Liver (tissue), 8 donors: ENCODE measurements at regions not wholly inside any gene's neighbourhood (a gene's known extent, or its start where the extent isn't known, plus 50 kb on each side); places are given as distances from the start of the nearest gene placed in this dataset.

Experiments
- DNase-seq: peaks from one replicate; pipeline ENCODE4 v3.0.0-alpha.2; 2017; ENCODE audit warnings: low spot score
- H3K27ac ChIP-seq, 2 donors: one replicate each; pipeline ENCODE4 v1.7.0; 2013; ENCODE audit warnings: inconsistent platforms in 2 of 2, low read length in 2 of 2, control low read depth in 1 of 2, low read depth in 1 of 2, mild to moderate bottlenecking in 1 of 2
- H3K27me3 ChIP-seq, 4 donors: one replicate each; pipeline versions ENCODE4 v1.6.1 to v1.7.0; 2013; ENCODE audit warnings: low read length in 3 of 4, inconsistent platforms in 1 of 4, mild to moderate bottlenecking in 1 of 4, moderate library complexity in 1 of 4; ENCODE audit not compliant: control insufficient read depth in 4 of 4, insufficient read depth in 4 of 4
- H3K36me3 ChIP-seq, 4 donors: one replicate each; pipeline versions ENCODE4 v1.6.1 to v1.7.0; 2013; ENCODE audit warnings: low read length in 3 of 4, mild to moderate bottlenecking in 3 of 4, low read depth in 1 of 4, moderate library complexity in 1 of 4; ENCODE audit not compliant: control insufficient read depth in 4 of 4, insufficient read depth in 3 of 4
- H3K4me1 ChIP-seq, 4 donors: one replicate each; pipeline versions ENCODE4 v1.6.1 to v1.7.0; 2013; ENCODE audit warnings: low read length in 3 of 4, mild to moderate bottlenecking in 3 of 4, moderate library complexity in 1 of 4; ENCODE audit not compliant: control insufficient read depth in 4 of 4, insufficient read depth in 4 of 4
- H3K4me3 ChIP-seq, 3 donors: one replicate each; pipeline versions ENCODE4 v1.6.1 to v1.7.0; 2013; ENCODE audit warnings: low read length in 3 of 3, control low read depth in 1 of 3, low read depth in 1 of 3, mild to moderate bottlenecking in 1 of 3
- H3K9ac ChIP-seq, 2 donors: one replicate each; pipeline ENCODE4 v1.7.0; 2013; ENCODE audit warnings: low read length in 2 of 2, mild to moderate bottlenecking in 2 of 2, moderate library complexity in 2 of 2, control low read depth in 1 of 2, low read depth in 1 of 2
- H3K9me3 ChIP-seq, 4 donors: one replicate each; pipeline versions ENCODE4 v1.6.1 to v1.7.0; 2013; ENCODE audit warnings: low read length in 3 of 4; ENCODE audit not compliant: control insufficient read depth in 4 of 4
- EGR1 ChIP-seq, 2 donors: IDR thresholded peaks; 2 replicates each; pipeline ENCODE4 v1.6.1; 2016 to 2018; ENCODE audit warnings: antibody characterized with exemption in 2 of 2, low read depth in 2 of 2
- FOXA1 ChIP-seq: IDR thresholded peaks from 2 replicates; pipeline ENCODE4 v1.6.1; 2016; ENCODE audit warnings: antibody characterized with exemption
- FOXA2 ChIP-seq: IDR thresholded peaks from 2 replicates; pipeline ENCODE4 v1.6.1; 2016; ENCODE audit warnings: antibody characterized with exemption
- GABPA ChIP-seq, 2 donors: IDR thresholded peaks in 1 of 2; conservative IDR thresholded peaks in 1 of 2; 2 replicates each; pipeline ENCODE4 v1.6.1; 2016; ENCODE audit warnings: antibody characterized with exemption in 2 of 2, mild to moderate bottlenecking in 1 of 2, moderate library complexity in 1 of 2
- HNF4A ChIP-seq, 2 donors: conservative IDR thresholded peaks; 2 replicates each; pipeline ENCODE4 v1.6.1; 2016; ENCODE audit warnings: antibody characterized with exemption in 2 of 2, mild to moderate bottlenecking in 2 of 2
- HNF4G ChIP-seq: IDR thresholded peaks from 2 replicates; pipeline ENCODE4 v1.6.1; 2016; ENCODE audit warnings: antibody characterized with exemption
- JUND ChIP-seq, 2 donors: IDR thresholded peaks; 2 replicates each; pipeline ENCODE4 v1.6.1; 2016; ENCODE audit warnings: antibody characterized with exemption in 2 of 2
- NR2F2 ChIP-seq: IDR thresholded peaks from 2 replicates; pipeline ENCODE4 v1.6.1; 2016; ENCODE audit warnings: antibody characterized with exemption
- RAD21 ChIP-seq, 2 donors: IDR thresholded peaks; 2 replicates each; pipeline ENCODE4 v1.6.1; 2016; ENCODE audit warnings: antibody characterized with exemption in 2 of 2, mild to moderate bottlenecking in 2 of 2
- RXRA ChIP-seq, 2 donors: IDR thresholded peaks; 2 replicates each; pipeline ENCODE4 v1.6.1; 2017 to 2018; ENCODE audit warnings: antibody characterized with exemption in 2 of 2, mild to moderate bottlenecking in 1 of 2
- SP1 ChIP-seq: IDR thresholded peaks from 2 replicates; pipeline ENCODE4 v1.6.1; 2018; ENCODE audit warnings: antibody characterized with exemption, mild to moderate bottlenecking
- TAF1 ChIP-seq: conservative IDR thresholded peaks from 2 replicates; pipeline ENCODE4 v1.6.1; 2016; ENCODE audit warnings: antibody characterized with exemption, mild to moderate bottlenecking
- YY1 ChIP-seq: IDR thresholded peaks from 2 replicates; pipeline ENCODE4 v1.6.1; 2016; ENCODE audit warnings: antibody characterized with exemption, mild to moderate bottlenecking
- WGBS: extraction: QIAGEN DNeasy Blood & Tissue Kit; methylation state at CpG from one replicate; pipeline ENCODE4 v1.1.7; 2013; 5-methylcytosine and 5-hydroxymethylcytosine counted together
- TF ChIP-seq, protein P1 (sequence below): IDR thresholded peaks from 2 replicates; pipeline ENCODE4 v1.6.1; 2016; ENCODE audit warnings: antibody characterized with exemption, mild to moderate bottlenecking
- TF ChIP-seq, protein P2 (sequence below): IDR thresholded peaks from 2 replicates; pipeline ENCODE4 v1.6.1; 2016; ENCODE audit warnings: antibody characterized with exemption
- TF ChIP-seq, protein P3 (sequence below): fragments of 150-350 bp; IDR thresholded peaks from 2 replicates; pipeline ENCODE4 v1.5.1; 2017; ENCODE audit warnings: improper control_type of control experiment, low read depth, low read length; ENCODE audit not compliant: missing input control
- TF ChIP-seq, protein P4 (sequence below): IDR thresholded peaks from 2 replicates; pipeline ENCODE4 v1.6.1; 2016; ENCODE audit warnings: antibody characterized with exemption
- TF ChIP-seq, protein P5 (sequence below): IDR thresholded peaks from 2 replicates; pipeline ENCODE4 v1.6.1; 2016; ENCODE audit warnings: antibody characterized with exemption
- donor health status: healthy.
- donor health status: healthy.
- donor health status: healthy.
- donor health status: healthy.
- donor health status: healthy.

DNA sequence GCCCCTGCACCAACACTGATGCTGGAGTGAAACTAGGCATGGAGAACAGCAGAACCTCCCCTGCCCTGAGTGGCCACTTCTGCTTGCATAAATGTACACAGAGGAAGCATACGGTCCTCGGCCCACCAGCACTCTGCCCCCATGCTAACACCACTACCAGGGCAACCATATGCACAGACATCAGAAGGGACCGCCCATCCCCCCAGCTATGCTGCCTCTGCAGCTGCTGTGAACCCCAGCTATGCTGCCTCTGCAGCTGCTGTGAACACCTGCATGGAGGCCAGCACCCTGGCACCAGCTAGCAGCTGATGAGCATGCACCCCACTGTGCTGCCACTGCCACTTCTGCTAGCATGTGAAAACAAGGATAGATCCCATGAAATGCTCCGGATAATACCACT lies 250.3 kb downstream of the TUSC1 start:
- no peak for DNase-seq
- peaks cover 0 to 4% (median 2%) of the 10 kb centered on the region in 4 donors for H3K9me3 ChIP-seq
- no peaks in the 10 kb centered on the region for H3K27me3 ChIP-seq
- H3K36me3 ChIP-seq, result no peaks in the 10 kb centered on the region
- H3K4me1 ChIP-seq, result no peaks in the 10 kb centered on the region
- H3K27ac ChIP-seq, result no peak overlapping the region
- H3K9ac ChIP-seq, result no peak overlapping the region
- WGBS, result 66% methylated on average over 4 of the region's 4 CpGs
- H3K4me3 ChIP-seq, result no peak overlapping the region
- no peak for TF ChIP-seq GABPA (IDR thresholded peaks at IDR 0.05 in 1 of 2, conservative IDR thresholded peaks at IDR 0.05 in 1 of 2)
- no peak for TF ChIP-seq JUND (IDR thresholded peaks at IDR 0.05)
- TF ChIP-seq, protein P1, sequence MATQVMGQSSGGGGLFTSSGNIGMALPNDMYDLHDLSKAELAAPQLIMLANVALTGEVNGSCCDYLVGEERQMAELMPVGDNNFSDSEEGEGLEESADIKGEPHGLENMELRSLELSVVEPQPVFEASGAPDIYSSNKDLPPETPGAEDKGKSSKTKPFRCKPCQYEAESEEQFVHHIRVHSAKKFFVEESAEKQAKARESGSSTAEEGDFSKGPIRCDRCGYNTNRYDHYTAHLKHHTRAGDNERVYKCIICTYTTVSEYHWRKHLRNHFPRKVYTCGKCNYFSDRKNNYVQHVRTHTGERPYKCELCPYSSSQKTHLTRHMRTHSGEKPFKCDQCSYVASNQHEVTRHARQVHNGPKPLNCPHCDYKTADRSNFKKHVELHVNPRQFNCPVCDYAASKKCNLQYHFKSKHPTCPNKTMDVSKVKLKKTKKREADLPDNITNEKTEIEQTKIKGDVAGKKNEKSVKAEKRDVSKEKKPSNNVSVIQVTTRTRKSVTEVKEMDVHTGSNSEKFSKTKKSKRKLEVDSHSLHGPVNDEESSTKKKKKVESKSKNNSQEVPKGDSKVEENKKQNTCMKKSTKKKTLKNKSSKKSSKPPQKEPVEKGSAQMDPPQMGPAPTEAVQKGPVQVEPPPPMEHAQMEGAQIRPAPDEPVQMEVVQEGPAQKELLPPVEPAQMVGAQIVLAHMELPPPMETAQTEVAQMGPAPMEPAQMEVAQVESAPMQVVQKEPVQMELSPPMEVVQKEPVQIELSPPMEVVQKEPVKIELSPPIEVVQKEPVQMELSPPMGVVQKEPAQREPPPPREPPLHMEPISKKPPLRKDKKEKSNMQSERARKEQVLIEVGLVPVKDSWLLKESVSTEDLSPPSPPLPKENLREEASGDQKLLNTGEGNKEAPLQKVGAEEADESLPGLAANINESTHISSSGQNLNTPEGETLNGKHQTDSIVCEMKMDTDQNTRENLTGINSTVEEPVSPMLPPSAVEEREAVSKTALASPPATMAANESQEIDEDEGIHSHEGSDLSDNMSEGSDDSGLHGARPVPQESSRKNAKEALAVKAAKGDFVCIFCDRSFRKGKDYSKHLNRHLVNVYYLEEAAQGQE, result no peak
- no peak for TF ChIP-seq EGR1 (IDR thresholded peaks at IDR 0.05; ENCODE audit: low read depth in 2 of 2)
- no peak for TF ChIP-seq YY1
- TF ChIP-seq SP1, result no peak
- no peak for TF ChIP-seq RAD21 (IDR thresholded peaks at IDR 0.05)
- TF ChIP-seq HNF4G, result no peak
- TF ChIP-seq NR2F2, result no peak
- no peak for TF ChIP-seq FOXA2
- TF ChIP-seq, protein P2, sequence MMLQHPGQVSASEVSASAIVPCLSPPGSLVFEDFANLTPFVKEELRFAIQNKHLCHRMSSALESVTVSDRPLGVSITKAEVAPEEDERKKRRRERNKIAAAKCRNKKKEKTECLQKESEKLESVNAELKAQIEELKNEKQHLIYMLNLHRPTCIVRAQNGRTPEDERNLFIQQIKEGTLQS, result no peak
- TF ChIP-seq RXRA (IDR thresholded peaks at IDR 0.05), result no peak
- no peak for TF ChIP-seq FOXA1
- TF ChIP-seq, protein P3, sequence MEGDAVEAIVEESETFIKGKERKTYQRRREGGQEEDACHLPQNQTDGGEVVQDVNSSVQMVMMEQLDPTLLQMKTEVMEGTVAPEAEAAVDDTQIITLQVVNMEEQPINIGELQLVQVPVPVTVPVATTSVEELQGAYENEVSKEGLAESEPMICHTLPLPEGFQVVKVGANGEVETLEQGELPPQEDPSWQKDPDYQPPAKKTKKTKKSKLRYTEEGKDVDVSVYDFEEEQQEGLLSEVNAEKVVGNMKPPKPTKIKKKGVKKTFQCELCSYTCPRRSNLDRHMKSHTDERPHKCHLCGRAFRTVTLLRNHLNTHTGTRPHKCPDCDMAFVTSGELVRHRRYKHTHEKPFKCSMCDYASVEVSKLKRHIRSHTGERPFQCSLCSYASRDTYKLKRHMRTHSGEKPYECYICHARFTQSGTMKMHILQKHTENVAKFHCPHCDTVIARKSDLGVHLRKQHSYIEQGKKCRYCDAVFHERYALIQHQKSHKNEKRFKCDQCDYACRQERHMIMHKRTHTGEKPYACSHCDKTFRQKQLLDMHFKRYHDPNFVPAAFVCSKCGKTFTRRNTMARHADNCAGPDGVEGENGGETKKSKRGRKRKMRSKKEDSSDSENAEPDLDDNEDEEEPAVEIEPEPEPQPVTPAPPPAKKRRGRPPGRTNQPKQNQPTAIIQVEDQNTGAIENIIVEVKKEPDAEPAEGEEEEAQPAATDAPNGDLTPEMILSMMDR, result no peak
- TF ChIP-seq, protein P4, sequence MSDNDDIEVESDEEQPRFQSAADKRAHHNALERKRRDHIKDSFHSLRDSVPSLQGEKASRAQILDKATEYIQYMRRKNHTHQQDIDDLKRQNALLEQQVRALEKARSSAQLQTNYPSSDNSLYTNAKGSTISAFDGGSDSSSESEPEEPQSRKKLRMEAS, result no peak
- no peak for TF ChIP-seq TAF1
- no peak for TF ChIP-seq HNF4A (conservative IDR thresholded peaks at IDR 0.05)
- TF ChIP-seq, protein P5, sequence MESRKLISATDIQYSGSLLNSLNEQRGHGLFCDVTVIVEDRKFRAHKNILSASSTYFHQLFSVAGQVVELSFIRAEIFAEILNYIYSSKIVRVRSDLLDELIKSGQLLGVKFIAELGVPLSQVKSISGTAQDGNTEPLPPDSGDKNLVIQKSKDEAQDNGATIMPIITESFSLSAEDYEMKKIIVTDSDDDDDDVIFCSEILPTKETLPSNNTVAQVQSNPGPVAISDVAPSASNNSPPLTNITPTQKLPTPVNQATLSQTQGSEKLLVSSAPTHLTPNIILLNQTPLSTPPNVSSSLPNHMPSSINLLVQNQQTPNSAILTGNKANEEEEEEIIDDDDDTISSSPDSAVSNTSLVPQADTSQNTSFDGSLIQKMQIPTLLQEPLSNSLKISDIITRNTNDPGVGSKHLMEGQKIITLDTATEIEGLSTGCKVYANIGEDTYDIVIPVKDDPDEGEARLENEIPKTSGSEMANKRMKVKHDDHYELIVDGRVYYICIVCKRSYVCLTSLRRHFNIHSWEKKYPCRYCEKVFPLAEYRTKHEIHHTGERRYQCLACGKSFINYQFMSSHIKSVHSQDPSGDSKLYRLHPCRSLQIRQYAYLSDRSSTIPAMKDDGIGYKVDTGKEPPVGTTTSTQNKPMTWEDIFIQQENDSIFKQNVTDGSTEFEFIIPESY, result no peak
